HUES64 (cell line): ENCODE measurements at regions not wholly inside any gene's neighbourhood (a gene's known extent, or its start where the extent isn't known, plus 50 kb on each side); places are given as distances from the start of the nearest gene placed in this dataset.

Experiments used
- H3K27ac ChIP-seq: 2 replicates; pipeline ENCODE4 v1.7.0; 2013; ENCODE audit warnings: low read depth, low read length, inconsistent platforms
- H3K27me3 ChIP-seq: 2 replicates; pipeline ENCODE4 v1.6.1; 2013; ENCODE audit warnings: mild to moderate bottlenecking, low read length; ENCODE audit not compliant: insufficient read depth
- H3K36me3 ChIP-seq: 2 replicates; pipeline ENCODE4 v1.6.1; 2013; ENCODE audit warnings: mild to moderate bottlenecking, low read length; ENCODE audit not compliant: insufficient read depth
- H3K4me1 ChIP-seq: 2 replicates; pipeline ENCODE4 v1.6.1; 2013; ENCODE audit warnings: mild to moderate bottlenecking, low read length, moderate library complexity; ENCODE audit not compliant: insufficient read depth
- H3K4me3 ChIP-seq: 2 replicates; pipeline ENCODE4 v1.5.1; 2013; ENCODE audit warnings: mild to moderate bottlenecking, low read length, moderate library complexity
- H3K9ac ChIP-seq: 2 replicates; pipeline ENCODE4 v1.6.1; 2013; ENCODE audit warnings: mild to moderate bottlenecking, low read depth, low read length
- H3K9me3 ChIP-seq: 2 replicates; pipeline ENCODE4 v1.6.1; 2013; ENCODE audit warnings: low read depth, low read length; ENCODE audit not compliant: insufficient read depth
- WGBS: fragments of 150-250, 120-280 bp; methylation state at CpG from one replicate; pipeline ENCODE4 v1.1.7; 2013; ENCODE audit warnings: missing lambda C conversion rate; 5-methylcytosine and 5-hydroxymethylcytosine counted together

GRCh38 chr7:17586711-17587110 is 288.3 kb downstream of the AHR start:
- Histone ChIP-seq H3K4me3 (no peak overlapping the region), H3K9me3 (no peaks in the 10 kb centered on the region), H3K36me3 (no peaks in the 10 kb centered on the region), H3K27me3 (no peaks in the 10 kb centered on the region), H3K9ac (no peak overlapping the region), H3K27ac (no peak overlapping the region), H3K4me1 (no peaks in the 10 kb centered on the region)
- 93% methylated on average over 3 of the region's 4 CpGs for WGBS

- no peaks in the 10 kb centered on the region for H3K9me3 ChIP-seq
- no peaks in the 10 kb centered on the region for H3K4me1 ChIP-seq
- 75% methylated on average over 1 of the region's 1 CpG for WGBS
- no peaks in the 10 kb centered on the region for H3K27me3 ChIP-seq
- H3K4me3 ChIP-seq = no peak overlapping the region
- no peak overlapping the region for H3K9ac ChIP-seq
- no peaks in the 10 kb centered on the region for H3K36me3 ChIP-seq
- no peak overlapping the region for H3K27ac ChIP-seq
These were observed 290.3 kb downstream of the AHR start for GRCh38 chr7:17588730-17589129.

GRCh38 chr7:17589671-17590070 is 291.2 kb downstream of the AHR start:
- Histone ChIP-seq H3K9me3 (no peaks in the 10 kb centered on the region), H3K27ac (no peak overlapping the region), H3K27me3 (no peaks in the 10 kb centered on the region), H3K4me3 (no peak overlapping the region), H3K9ac (no peak overlapping the region), H3K36me3 (no peaks in the 10 kb centered on the region), H3K4me1 (no peaks in the 10 kb centered on the region)
- 86% methylated on average over 6 of the region's 6 CpGs for WGBS

GRCh38 chr7:17590221-17590620 is 291.8 kb downstream of the AHR start:
- Histone ChIP-seq H3K4me3 (no peak overlapping the region), H3K9me3 (no peaks in the 10 kb centered on the region), H3K27ac (no peak overlapping the region), H3K36me3 (no peaks in the 10 kb centered on the region), H3K27me3 (no peaks in the 10 kb centered on the region), H3K4me1 (no peaks in the 10 kb centered on the region), H3K9ac (no peak overlapping the region)
- 100% methylated on average over 2 of the region's 2 CpGs for WGBS

GRCh38 chr7:17593819-17594419 is 295.5 kb downstream of the AHR start:
- no peak overlapping the region for H3K9ac ChIP-seq
- H3K27me3 ChIP-seq = no peaks in the 10 kb centered on the region
- H3K4me1 ChIP-seq = no peaks in the 10 kb centered on the region
- WGBS = 84% methylated on average over 1 of the region's 1 CpG
- no peaks in the 10 kb centered on the region for H3K9me3 ChIP-seq
- H3K27ac ChIP-seq = no peak overlapping the region
- H3K4me3 ChIP-seq = no peak overlapping the region
- H3K36me3 ChIP-seq = no peaks in the 10 kb centered on the region

GRCh38 chr7:17595546-17595945 is 297.1 kb downstream of the AHR start:
- H3K9me3 ChIP-seq = no peaks in the 10 kb centered on the region
- no peak overlapping the region for H3K9ac ChIP-seq
- no peaks in the 10 kb centered on the region for H3K4me1 ChIP-seq
- no peaks in the 10 kb centered on the region for H3K36me3 ChIP-seq
- H3K27me3 ChIP-seq = no peaks in the 10 kb centered on the region
- no peak overlapping the region for H3K4me3 ChIP-seq
- 80% methylated on average over 1 of the region's 1 CpG for WGBS
- no peak overlapping the region for H3K27ac ChIP-seq

- 50% methylated on average over 2 of the region's 3 CpGs for WGBS
- no peak overlapping the region for H3K9ac ChIP-seq
- no peaks in the 10 kb centered on the region for H3K27me3 ChIP-seq
- no peaks in the 10 kb centered on the region for H3K4me1 ChIP-seq
- no peak overlapping the region for H3K27ac ChIP-seq
- no peak overlapping the region for H3K4me3 ChIP-seq
- H3K36me3 ChIP-seq = no peaks in the 10 kb centered on the region
- H3K9me3 ChIP-seq = no peaks in the 10 kb centered on the region
These were observed 299.9 kb downstream of the AHR start for GRCh38 chr7:17598305-17598704.

GRCh38 chr7:17598846-17599245 is 300.4 kb downstream of the AHR start:
- Histone ChIP-seq H3K27me3 (no peaks in the 10 kb centered on the region), H3K9ac (no peak overlapping the region), H3K4me3 (no peak overlapping the region), H3K9me3 (no peaks in the 10 kb centered on the region), H3K27ac (no peak overlapping the region), H3K36me3 (no peaks in the 10 kb centered on the region), H3K4me1 (no peaks in the 10 kb centered on the region)

GRCh38 chr7:17599733-17600339 is 301.4 kb downstream of the AHR start:
- Histone ChIP-seq H3K9me3 (no peaks in the 10 kb centered on the region), H3K36me3 (no peaks in the 10 kb centered on the region), H3K4me1 (no peaks in the 10 kb centered on the region), H3K27me3 (no peaks in the 10 kb centered on the region), H3K27ac (no peak overlapping the region), H3K4me3 (no peak overlapping the region), H3K9ac (no peak overlapping the region)
- 93% methylated on average over 7 of the region's 7 CpGs for WGBS

GRCh38 chr7:17600340-17600752 is 301.9 kb downstream of the AHR start:
- Histone ChIP-seq H3K36me3 (no peaks in the 10 kb centered on the region), H3K27me3 (no peaks in the 10 kb centered on the region), H3K9me3 (no peaks in the 10 kb centered on the region), H3K4me1 (no peaks in the 10 kb centered on the region), H3K9ac (no peak overlapping the region), H3K27ac (no peak overlapping the region), H3K4me3 (no peak overlapping the region)
- WGBS = 95% methylated on average over 2 of the region's 2 CpGs

GRCh38 chr7:17601921-17602320 is 303.5 kb downstream of the AHR start:
- no peaks in the 10 kb centered on the region for H3K9me3 ChIP-seq
- no peaks in the 10 kb centered on the region for H3K4me1 ChIP-seq
- no peak overlapping the region for H3K9ac ChIP-seq
- no peaks in the 10 kb centered on the region for H3K36me3 ChIP-seq
- H3K27me3 ChIP-seq = no peaks in the 10 kb centered on the region
- 95% methylated on average over 1 of the region's 1 CpG for WGBS
- no peak overlapping the region for H3K27ac ChIP-seq
- H3K4me3 ChIP-seq = no peak overlapping the region
